Liver (tissue), 8 donors: ENCODE measurements at regions not wholly inside any gene's neighbourhood (a gene's known extent, or its start where the extent isn't known, plus 50 kb on each side); places are given as distances from the start of the nearest gene placed in this dataset.

ENCODE experiments used
- DNase-seq: peaks from one replicate; pipeline ENCODE4 v3.0.0-alpha.2; 2017; ENCODE audit warnings: low spot score
- H3K27ac ChIP-seq, 2 donors: one replicate each; pipeline ENCODE4 v1.7.0; 2013; ENCODE audit warnings: inconsistent platforms in 2 of 2, low read length in 2 of 2, control low read depth in 1 of 2, low read depth in 1 of 2, mild to moderate bottlenecking in 1 of 2
- H3K27me3 ChIP-seq, 4 donors: one replicate each; pipeline versions ENCODE4 v1.6.1 to v1.7.0; 2013; ENCODE audit warnings: low read length in 3 of 4, inconsistent platforms in 1 of 4, mild to moderate bottlenecking in 1 of 4, moderate library complexity in 1 of 4; ENCODE audit not compliant: control insufficient read depth in 4 of 4, insufficient read depth in 4 of 4
- H3K36me3 ChIP-seq, 4 donors: one replicate each; pipeline versions ENCODE4 v1.6.1 to v1.7.0; 2013; ENCODE audit warnings: low read length in 3 of 4, mild to moderate bottlenecking in 3 of 4, low read depth in 1 of 4, moderate library complexity in 1 of 4; ENCODE audit not compliant: control insufficient read depth in 4 of 4, insufficient read depth in 3 of 4
- H3K4me1 ChIP-seq, 4 donors: one replicate each; pipeline versions ENCODE4 v1.6.1 to v1.7.0; 2013; ENCODE audit warnings: low read length in 3 of 4, mild to moderate bottlenecking in 3 of 4, moderate library complexity in 1 of 4; ENCODE audit not compliant: control insufficient read depth in 4 of 4, insufficient read depth in 4 of 4
- H3K4me3 ChIP-seq, 3 donors: one replicate each; pipeline versions ENCODE4 v1.6.1 to v1.7.0; 2013; ENCODE audit warnings: low read length in 3 of 3, control low read depth in 1 of 3, low read depth in 1 of 3, mild to moderate bottlenecking in 1 of 3
- H3K9ac ChIP-seq, 2 donors: one replicate each; pipeline ENCODE4 v1.7.0; 2013; ENCODE audit warnings: low read length in 2 of 2, mild to moderate bottlenecking in 2 of 2, moderate library complexity in 2 of 2, control low read depth in 1 of 2, low read depth in 1 of 2
- H3K9me3 ChIP-seq, 4 donors: one replicate each; pipeline versions ENCODE4 v1.6.1 to v1.7.0; 2013; ENCODE audit warnings: low read length in 3 of 4; ENCODE audit not compliant: control insufficient read depth in 4 of 4
- ATF3 ChIP-seq: IDR thresholded peaks from 2 replicates; pipeline ENCODE4 v1.6.1; 2016; ENCODE audit warnings: antibody characterized with exemption
- CTCF ChIP-seq: fragments of 150-350 bp; IDR thresholded peaks from 2 replicates; pipeline ENCODE4 v1.5.1; 2017; ENCODE audit warnings: improper control_type of control experiment, low read depth, low read length; ENCODE audit not compliant: missing input control
- EGR1 ChIP-seq, 2 donors: IDR thresholded peaks; 2 replicates each; pipeline ENCODE4 v1.6.1; 2016 to 2018; ENCODE audit warnings: antibody characterized with exemption in 2 of 2, low read depth in 2 of 2
- FOXA1 ChIP-seq: IDR thresholded peaks from 2 replicates; pipeline ENCODE4 v1.6.1; 2016; ENCODE audit warnings: antibody characterized with exemption
- FOXA2 ChIP-seq: IDR thresholded peaks from 2 replicates; pipeline ENCODE4 v1.6.1; 2016; ENCODE audit warnings: antibody characterized with exemption
- GABPA ChIP-seq, 2 donors: IDR thresholded peaks in 1 of 2; conservative IDR thresholded peaks in 1 of 2; 2 replicates each; pipeline ENCODE4 v1.6.1; 2016; ENCODE audit warnings: antibody characterized with exemption in 2 of 2, mild to moderate bottlenecking in 1 of 2, moderate library complexity in 1 of 2
- HNF4A ChIP-seq, 2 donors: conservative IDR thresholded peaks; 2 replicates each; pipeline ENCODE4 v1.6.1; 2016; ENCODE audit warnings: antibody characterized with exemption in 2 of 2, mild to moderate bottlenecking in 2 of 2
- HNF4G ChIP-seq: IDR thresholded peaks from 2 replicates; pipeline ENCODE4 v1.6.1; 2016; ENCODE audit warnings: antibody characterized with exemption
- JUND ChIP-seq, 2 donors: IDR thresholded peaks; 2 replicates each; pipeline ENCODE4 v1.6.1; 2016; ENCODE audit warnings: antibody characterized with exemption in 2 of 2
- MAX ChIP-seq: IDR thresholded peaks from 2 replicates; pipeline ENCODE4 v1.6.1; 2016; ENCODE audit warnings: antibody characterized with exemption
- NR2F2 ChIP-seq: IDR thresholded peaks from 2 replicates; pipeline ENCODE4 v1.6.1; 2016; ENCODE audit warnings: antibody characterized with exemption
- RAD21 ChIP-seq, 2 donors: IDR thresholded peaks; 2 replicates each; pipeline ENCODE4 v1.6.1; 2016; ENCODE audit warnings: antibody characterized with exemption in 2 of 2, mild to moderate bottlenecking in 2 of 2
- REST ChIP-seq: IDR thresholded peaks from 2 replicates; pipeline ENCODE4 v1.6.1; 2016; ENCODE audit warnings: antibody characterized with exemption, mild to moderate bottlenecking
- RXRA ChIP-seq, 2 donors: IDR thresholded peaks; 2 replicates each; pipeline ENCODE4 v1.6.1; 2017 to 2018; ENCODE audit warnings: antibody characterized with exemption in 2 of 2, mild to moderate bottlenecking in 1 of 2
- SP1 ChIP-seq: IDR thresholded peaks from 2 replicates; pipeline ENCODE4 v1.6.1; 2018; ENCODE audit warnings: antibody characterized with exemption, mild to moderate bottlenecking
- TAF1 ChIP-seq: conservative IDR thresholded peaks from 2 replicates; pipeline ENCODE4 v1.6.1; 2016; ENCODE audit warnings: antibody characterized with exemption, mild to moderate bottlenecking
- ZBTB33 ChIP-seq: IDR thresholded peaks from 2 replicates; pipeline ENCODE4 v1.6.1; 2016; ENCODE audit warnings: antibody characterized with exemption
- WGBS: extraction: QIAGEN DNeasy Blood & Tissue Kit; methylation state at CpG from one replicate; pipeline ENCODE4 v1.1.7; 2013; 5-methylcytosine and 5-hydroxymethylcytosine counted together
- donor health status: healthy.
- donor health status: healthy.
- donor health status: healthy.
- donor health status: healthy.
- donor health status: healthy.

- H3K27ac ChIP-seq = no peak overlapping the region
- 94% methylated on average over 4 of the region's 4 CpGs for WGBS
- H3K9ac ChIP-seq = no peak overlapping the region
- H3K36me3 ChIP-seq = no peaks in the 10 kb centered on the region
- no peak for DNase-seq
- no peaks in the 10 kb centered on the region for H3K4me1 ChIP-seq
- peaks cover 0 to 6% (median 4%) of the 10 kb centered on the region in 4 donors for H3K9me3 ChIP-seq
- H3K27me3 ChIP-seq = peaks cover 0 to 3% (median 0%) of the 10 kb centered on the region in 4 donors
- H3K4me3 ChIP-seq = no peak overlapping the region
- TF ChIP-seq CTCF = no peak
- no peak for TF ChIP-seq ZBTB33
- no peak for TF ChIP-seq REST
Observed at GRCh38 chr11:134764966-134765365, 352.9 kb upstream of the B3GAT1 start.

- 88% methylated on average over 8 of the region's 8 CpGs for WGBS
- peaks cover 0 to 6% (median 4%) of the 10 kb centered on the region in 4 donors for H3K9me3 ChIP-seq
- DNase-seq = no peak
- no peak overlapping the region for H3K4me3 ChIP-seq
- H3K27me3 ChIP-seq = peaks cover 0 to 3% (median 0%) of the 10 kb centered on the region in 4 donors
- no peaks in the 10 kb centered on the region for H3K4me1 ChIP-seq
- no peaks in the 10 kb centered on the region for H3K36me3 ChIP-seq
- H3K27ac ChIP-seq = no peak overlapping the region
- H3K9ac ChIP-seq = no peak overlapping the region
- no peak for TF ChIP-seq FOXA1
- no peak for TF ChIP-seq RAD21 (IDR thresholded peaks at IDR 0.05)
- TF ChIP-seq MAX = no peak
- TF ChIP-seq SP1 = no peak
- TF ChIP-seq CTCF = no peak
- no peak for TF ChIP-seq JUND (IDR thresholded peaks at IDR 0.05)
- TF ChIP-seq RXRA (IDR thresholded peaks at IDR 0.05) = no peak
- TF ChIP-seq HNF4G = no peak
- TF ChIP-seq GABPA (IDR thresholded peaks at IDR 0.05 in 1 of 2, conservative IDR thresholded peaks at IDR 0.05 in 1 of 2) = no peak
- no peak for TF ChIP-seq ZBTB33
- TF ChIP-seq TAF1 = no peak
- TF ChIP-seq EGR1 (IDR thresholded peaks at IDR 0.05; ENCODE audit: low read depth in 2 of 2) = no peak
- no peak for TF ChIP-seq FOXA2
- no peak for TF ChIP-seq ATF3
- TF ChIP-seq HNF4A (conservative IDR thresholded peaks at IDR 0.05) = no peak
- TF ChIP-seq NR2F2 = no peak
Observed at GRCh38 chr11:134764367-134764766, 352.3 kb upstream of the B3GAT1 start.
